ENCODE measurements at regions not wholly inside any gene's neighbourhood (a gene's known extent, or its start where the extent isn't known, plus 50 kb on each side); places are given as distances from the start of the nearest gene placed in this dataset.

- no peak for TF ChIP-seq POLR2AphosphoS5 (IDR thresholded peaks at IDR 0.05; ENCODE audit: low read depth, low read length)
- TF ChIP-seq RCOR1 (IDR thresholded peaks at IDR 0.05; ENCODE audit: low read length) = no peak
- no peak for TF ChIP-seq CTCF (IDR thresholded peaks at IDR 0.05)
Measured at GRCh38 chr2:216927163-216927562, 67.3 kb upstream of the TNP1 start.
